ENCODE measurements at regions not wholly inside any gene's neighbourhood (a gene's known extent, or its start where the extent isn't known, plus 50 kb on each side); places are given as distances from the start of the nearest gene placed in this dataset.

DNA sequence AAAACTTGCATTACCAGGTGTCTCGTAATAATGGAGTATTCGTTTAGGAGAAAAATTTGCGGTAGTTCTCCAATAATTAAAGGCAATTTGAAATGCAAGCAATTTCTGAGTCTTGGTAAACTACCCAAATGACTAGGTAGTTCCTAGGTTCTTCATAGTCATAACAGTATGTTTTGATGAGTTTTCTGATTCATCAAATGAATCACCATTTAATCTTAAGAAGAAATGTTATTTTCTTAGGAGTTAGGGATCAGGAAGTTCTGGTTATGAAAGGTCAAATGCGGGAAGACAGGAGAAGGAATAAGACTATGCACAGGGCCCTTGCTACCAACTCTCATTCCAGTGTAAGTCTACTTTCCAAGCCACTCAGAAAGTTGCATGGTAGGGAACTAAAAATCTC is 221.5 kb upstream of the SOX9 start:
- Histone ChIP-seq H3K4me1 (no peaks in the 10 kb centered on the region), H3K27me3 (no peaks in the 10 kb centered on the region), H3K36me3 (no peaks in the 10 kb centered on the region), H3K9me3 (no peaks in the 10 kb centered on the region), H3K27ac (no peak overlapping the region), H3K4me3 (no peak overlapping the region)
- 92 to 97% (median 96%) methylated on average over 4 of the region's 4 CpGs for WGBS, 5 donors
- TF ChIP-seq, protein P1, sequence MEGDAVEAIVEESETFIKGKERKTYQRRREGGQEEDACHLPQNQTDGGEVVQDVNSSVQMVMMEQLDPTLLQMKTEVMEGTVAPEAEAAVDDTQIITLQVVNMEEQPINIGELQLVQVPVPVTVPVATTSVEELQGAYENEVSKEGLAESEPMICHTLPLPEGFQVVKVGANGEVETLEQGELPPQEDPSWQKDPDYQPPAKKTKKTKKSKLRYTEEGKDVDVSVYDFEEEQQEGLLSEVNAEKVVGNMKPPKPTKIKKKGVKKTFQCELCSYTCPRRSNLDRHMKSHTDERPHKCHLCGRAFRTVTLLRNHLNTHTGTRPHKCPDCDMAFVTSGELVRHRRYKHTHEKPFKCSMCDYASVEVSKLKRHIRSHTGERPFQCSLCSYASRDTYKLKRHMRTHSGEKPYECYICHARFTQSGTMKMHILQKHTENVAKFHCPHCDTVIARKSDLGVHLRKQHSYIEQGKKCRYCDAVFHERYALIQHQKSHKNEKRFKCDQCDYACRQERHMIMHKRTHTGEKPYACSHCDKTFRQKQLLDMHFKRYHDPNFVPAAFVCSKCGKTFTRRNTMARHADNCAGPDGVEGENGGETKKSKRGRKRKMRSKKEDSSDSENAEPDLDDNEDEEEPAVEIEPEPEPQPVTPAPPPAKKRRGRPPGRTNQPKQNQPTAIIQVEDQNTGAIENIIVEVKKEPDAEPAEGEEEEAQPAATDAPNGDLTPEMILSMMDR (IDR thresholded peaks at IDR 0.05), result no peak
- intact Hi-C loops (cut with DNase I; ENCODE audit: low total_unique reads), result no loop called here
- no peak for DNase-seq

DNA sequence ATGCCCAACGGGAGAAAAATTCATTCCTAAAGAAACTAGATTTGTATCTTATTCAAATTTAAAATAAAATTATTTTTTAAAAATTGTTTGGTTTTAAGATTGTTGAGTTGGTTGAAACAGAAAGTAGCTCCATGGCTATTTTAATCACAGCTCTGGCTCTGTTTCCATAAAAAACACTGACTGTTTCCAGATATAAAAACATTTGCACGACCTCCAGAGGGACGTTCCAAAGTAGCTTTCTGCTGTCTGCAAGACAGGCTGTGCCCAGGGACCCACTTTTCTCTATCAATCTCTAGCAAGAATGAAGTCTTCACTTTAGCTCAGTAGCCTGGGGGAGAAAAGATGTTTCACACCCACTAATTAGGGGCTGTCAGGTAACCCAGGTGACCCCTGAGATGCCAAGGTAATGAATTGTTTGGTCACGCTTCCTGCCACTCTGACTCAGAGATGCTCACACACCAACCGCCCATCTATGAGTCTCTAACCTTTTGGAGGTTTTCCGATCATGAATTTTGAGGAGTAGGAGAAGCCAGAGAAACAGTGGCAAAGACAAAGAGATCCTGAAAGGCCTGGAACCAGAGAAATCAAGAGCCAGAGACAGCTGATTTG is 220.1 kb upstream of the SOX9 start:
- no peaks in the 10 kb centered on the region for H3K9me3 ChIP-seq
- TF ChIP-seq EP300 (IDR thresholded peaks at IDR 0.05) (no peak), POLR2A (IDR thresholded peaks at IDR 0.05) (no peak), POLR2AphosphoS5 (IDR thresholded peaks at IDR 0.05) (no peak)
- TF ChIP-seq, protein P1 (IDR thresholded peaks at IDR 0.05), result no peak
- no peaks in the 10 kb centered on the region for H3K27me3 ChIP-seq
- 70 to 85% (median 81%) methylated on average over 6 of the region's 6 CpGs for WGBS, 5 donors
- H3K4me1 ChIP-seq, result no peaks in the 10 kb centered on the region
- no peak overlapping the region for H3K27ac ChIP-seq
- H3K36me3 ChIP-seq, result no peaks in the 10 kb centered on the region
- peak in 1 of 2 donors; percentile 7 for DNase-seq
- no peak overlapping the region for H3K4me3 ChIP-seq
- intact Hi-C loops (cut with DNase I; ENCODE audit: low total_unique reads), result no loop called here

DNA sequence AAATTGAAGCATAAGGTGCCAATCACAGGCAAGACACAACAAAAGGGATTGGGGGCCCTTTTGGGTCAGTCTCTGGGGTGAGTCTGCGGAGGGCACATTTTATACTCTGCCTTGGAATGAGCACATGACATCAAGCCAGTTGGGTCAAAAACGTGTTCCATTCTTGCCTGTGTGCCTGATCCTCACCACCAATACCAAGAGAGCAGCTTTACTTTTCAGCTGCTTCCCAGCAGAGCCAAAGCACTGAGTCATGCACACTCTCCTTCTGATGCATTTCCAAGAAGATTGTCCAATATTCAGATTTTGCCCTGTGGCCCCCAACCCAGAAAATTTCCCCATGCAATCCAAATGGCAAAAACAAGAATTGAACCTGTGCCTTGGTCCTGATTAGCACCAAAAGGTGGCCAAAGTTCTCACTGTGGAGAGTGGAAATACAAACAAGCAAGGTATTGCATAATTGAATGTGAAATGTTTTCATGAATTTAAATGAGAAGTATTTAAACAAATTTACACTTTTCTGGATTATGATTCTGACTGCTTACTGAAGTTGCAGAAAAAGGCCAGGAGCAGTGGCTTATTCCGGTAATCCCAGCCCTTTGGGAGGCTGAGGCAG is 217.8 kb upstream of the SOX9 start:
- H3K4me3 ChIP-seq, result no peak overlapping the region
- H3K36me3 ChIP-seq, result no peaks in the 10 kb centered on the region
- DNase-seq, result no peak
- H3K27ac ChIP-seq, result no peak overlapping the region
- TF ChIP-seq POLR2A (IDR thresholded peaks at IDR 0.05), result no peak
- no peak for TF ChIP-seq EP300 (IDR thresholded peaks at IDR 0.05)
- TF ChIP-seq, protein P1 (IDR thresholded peaks at IDR 0.05), result no peak
- no peak for TF ChIP-seq POLR2AphosphoS5 (IDR thresholded peaks at IDR 0.05)
- intact Hi-C loops (cut with DNase I; ENCODE audit: low total_unique reads), result no loop called here
- 63 to 82% (median 75%) methylated on average over 3 of the region's 3 CpGs for WGBS, 5 donors
- H3K4me1 ChIP-seq, result no peaks in the 10 kb centered on the region
- H3K27me3 ChIP-seq, result no peaks in the 10 kb centered on the region
- H3K9me3 ChIP-seq, result no peaks in the 10 kb centered on the region

DNA sequence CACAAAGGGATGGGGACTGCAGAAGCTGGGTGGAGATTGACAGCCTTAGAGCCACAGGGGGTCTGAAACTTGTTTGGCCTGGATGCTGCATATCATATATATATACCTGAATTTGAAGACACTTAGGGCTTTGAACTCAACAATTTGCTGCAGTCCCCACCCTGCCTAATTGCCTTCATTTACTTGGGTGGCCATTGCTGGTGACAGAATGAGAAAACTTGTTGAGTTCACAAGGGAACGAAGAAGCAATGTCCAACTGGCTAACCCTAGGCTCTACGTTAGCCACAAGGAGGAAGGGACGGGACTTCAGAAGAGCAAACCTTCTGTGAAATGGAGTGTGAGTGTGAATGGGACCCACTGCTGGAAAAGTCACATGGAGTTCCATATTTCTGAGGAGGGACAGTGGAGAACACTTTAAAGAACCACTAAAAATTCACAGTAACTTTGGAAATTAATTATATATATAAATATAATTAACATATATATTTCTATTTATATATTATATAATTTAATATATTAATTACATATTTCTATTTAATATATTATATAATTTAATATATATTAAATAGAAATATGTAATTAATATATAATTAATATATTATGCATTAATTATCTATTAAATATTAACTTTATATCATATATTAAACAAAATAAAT is 215.3 kb upstream of the SOX9 start:
- Histone ChIP-seq H3K4me3 (no peak overlapping the region), H3K4me1 (no peaks in the 10 kb centered on the region), H3K27ac (no peak overlapping the region), H3K36me3 (no peaks in the 10 kb centered on the region), H3K9me3 (no peaks in the 10 kb centered on the region), H3K27me3 (no peaks in the 10 kb centered on the region)
- TF ChIP-seq POLR2AphosphoS5 (IDR thresholded peaks at IDR 0.05), result no peak
- no peak for TF ChIP-seq POLR2A (IDR thresholded peaks at IDR 0.05)
- TF ChIP-seq, protein P1 (IDR thresholded peaks at IDR 0.05), result no peak
- TF ChIP-seq EP300 (IDR thresholded peaks at IDR 0.05), result no peak
- DNase-seq, result no peak
- WGBS, 5 donors, result 89 to 99% (median 93%) methylated on average over 3 of the region's 3 CpGs
- intact Hi-C loops (cut with DNase I; ENCODE audit: low total_unique reads), result no loop called here

Measured in stomach (tissue), 8 donors.